NT2/D1 (cell line): ENCODE measurements at regions not wholly inside any gene's neighbourhood (a gene's known extent, or its start where the extent isn't known, plus 50 kb on each side); places are given as distances from the start of the nearest gene placed in this dataset.

ENCODE experiments used
- YY1 ChIP-seq: IDR thresholded peaks from 2 replicates; pipeline ENCODE4 v1.6.1; 2011; ENCODE audit not compliant: insufficient read length, insufficient read depth
- ZNF274 ChIP-seq: IDR thresholded peaks from 2 replicates; pipeline ENCODE4 v1.6.1; 2011; ENCODE audit warnings: mild to moderate bottlenecking, low read depth, low read length

DNA sequence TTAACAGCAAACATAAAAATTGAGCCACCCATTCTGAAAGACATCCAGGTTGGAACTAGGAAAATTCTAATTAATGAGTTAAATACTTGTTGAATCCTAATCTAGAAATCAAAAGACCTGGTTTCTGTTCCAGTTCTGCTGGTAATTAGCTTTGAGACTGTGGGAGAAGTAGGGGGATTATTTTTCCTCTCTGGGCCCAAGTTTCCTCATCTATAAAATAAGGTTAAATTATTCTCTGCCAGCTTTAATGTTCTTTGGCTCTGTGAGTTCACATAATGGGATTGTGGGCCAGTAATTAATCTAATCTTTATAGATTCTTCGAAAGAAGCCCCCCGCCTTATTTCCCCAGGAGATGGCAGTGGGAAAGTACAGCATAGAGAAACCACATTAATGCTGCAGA, 104.6 kb downstream of the ENC1 start:
- no peak for TF ChIP-seq YY1
- TF ChIP-seq ZNF274, result no peak
